ENCODE measurements at regions not wholly inside any gene's neighbourhood (a gene's known extent, or its start where the extent isn't known, plus 50 kb on each side); places are given as distances from the start of the nearest gene placed in this dataset.

DNA sequence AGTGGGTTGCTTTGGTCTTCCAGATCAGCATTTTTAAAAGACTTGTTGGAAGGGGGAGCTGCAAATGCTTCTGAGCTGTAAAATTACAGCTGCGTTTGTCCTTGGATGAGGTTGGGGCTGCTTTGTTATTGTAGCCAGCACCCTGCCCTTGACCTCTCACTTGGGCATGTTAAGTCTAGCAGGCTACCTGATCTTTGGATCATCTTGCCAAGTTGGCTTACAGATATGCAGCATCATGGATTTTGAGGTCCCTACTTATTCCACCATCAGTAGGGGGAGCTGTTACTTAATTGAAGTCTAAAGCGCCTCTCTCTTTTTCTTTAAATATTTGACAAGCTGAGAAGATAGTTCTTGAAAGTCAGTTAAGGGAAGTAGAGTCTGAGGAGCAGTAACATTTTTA is 793.0 kb downstream of the MCTP2 start:
- Mint-ChIP-seq H3K27ac (ENCODE audit: unreplicated experiment) (no peak overlapping the region), H3K27me3 (ENCODE audit: unreplicated experiment) (no peaks in the 10 kb centered on the region), H3K4me1 (ENCODE audit: low read depth, unreplicated experiment) (peaks cover 8% of the 10 kb centered on the region), H3K9me3 (ENCODE audit: low read depth, unreplicated experiment) (no peaks in the 10 kb centered on the region), H3K36me3 (ENCODE audit: insufficient read depth, unreplicated experiment) (no peaks in the 10 kb centered on the region), H3K4me3 (ENCODE audit: low read depth, unreplicated experiment) (no peak overlapping the region)
- peak; percentile 67 for TF ChIP-seq CTCF (IDR thresholded peaks at IDR 0.05; ENCODE audit: unreplicated experiment)
- intact Hi-C loops (cut with micrococcal nuclease; ENCODE audit: unreplicated experiment) = loop anchor here (2.0 kb wide), 1 partner anchor 1868 kb away; no protein-coding TSS in a partner anchor
- CTCF ChIA-PET = interaction anchor here (0.7 to 1.3 kb wide), 5 partner anchors 154 to 1869 kb away, joined by 3 read pairs; no protein-coding TSS in a partner anchor
- peak; percentile 14 for DNase-seq
- no TSS peak for BruUV-seq (replicated peaks)

DNA sequence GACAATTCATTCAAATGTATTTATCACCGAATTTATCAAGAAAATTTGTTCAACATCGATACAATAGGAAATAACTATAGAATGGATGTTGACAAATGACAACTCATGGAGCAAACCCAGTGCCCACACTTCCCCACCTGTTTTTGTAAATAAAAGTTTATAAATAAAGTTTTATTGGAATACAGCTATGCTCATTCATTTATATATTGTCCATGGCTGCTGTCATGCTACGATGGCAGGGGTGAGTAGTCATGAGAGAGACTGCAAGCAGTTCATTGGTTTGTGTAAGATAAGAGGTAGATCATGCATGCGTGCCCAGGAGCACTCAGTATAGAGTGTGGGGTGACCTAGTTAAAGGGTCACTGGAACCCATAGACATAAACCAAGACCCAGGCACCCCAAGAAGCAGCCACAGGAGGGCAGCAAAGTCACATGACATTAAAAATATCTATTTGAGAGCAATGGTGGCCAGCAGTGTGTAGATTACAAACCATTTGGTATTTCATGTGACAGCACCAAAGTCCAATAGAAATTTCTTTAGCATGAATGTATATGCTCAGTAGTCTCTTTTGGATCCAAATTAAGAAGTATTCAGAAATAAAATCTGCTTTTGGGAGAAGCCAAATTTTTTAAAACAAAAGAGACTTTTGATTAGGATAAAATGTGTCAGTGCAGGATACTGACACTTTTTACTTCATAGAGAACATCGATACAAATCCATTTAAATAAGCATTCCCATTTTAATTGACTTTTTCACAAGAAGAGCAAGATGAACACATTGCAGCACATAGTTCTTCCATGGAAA is 794.8 kb downstream of the MCTP2 start:
- peak; percentile 78 for DNase-seq
- CTCF ChIA-PET = interaction anchor here (1.0 kb wide), 2 partner anchors 221 to 1006 kb away, joined by 3 read pairs; no protein-coding TSS in a partner anchor
- Mint-ChIP-seq H3K36me3 (ENCODE audit: insufficient read depth, unreplicated experiment) (no peaks in the 10 kb centered on the region), H3K4me3 (ENCODE audit: low read depth, unreplicated experiment) (no peak overlapping the region), H3K27me3 (ENCODE audit: unreplicated experiment) (no peaks in the 10 kb centered on the region), H3K9me3 (ENCODE audit: low read depth, unreplicated experiment) (no peaks in the 10 kb centered on the region), H3K4me1 (ENCODE audit: low read depth, unreplicated experiment) (peaks cover 7% of the 10 kb centered on the region), H3K27ac (ENCODE audit: unreplicated experiment) (no peak overlapping the region)
- no TSS peak for BruUV-seq (replicated peaks)
- intact Hi-C loops (cut with micrococcal nuclease; ENCODE audit: unreplicated experiment) = loop anchor here (1.0 to 5.0 kb wide), 4 partner anchors 266 to 1867 kb away; no protein-coding TSS in a partner anchor
- peak; percentile 75 for TF ChIP-seq CTCF (IDR thresholded peaks at IDR 0.05; ENCODE audit: unreplicated experiment)

DNA sequence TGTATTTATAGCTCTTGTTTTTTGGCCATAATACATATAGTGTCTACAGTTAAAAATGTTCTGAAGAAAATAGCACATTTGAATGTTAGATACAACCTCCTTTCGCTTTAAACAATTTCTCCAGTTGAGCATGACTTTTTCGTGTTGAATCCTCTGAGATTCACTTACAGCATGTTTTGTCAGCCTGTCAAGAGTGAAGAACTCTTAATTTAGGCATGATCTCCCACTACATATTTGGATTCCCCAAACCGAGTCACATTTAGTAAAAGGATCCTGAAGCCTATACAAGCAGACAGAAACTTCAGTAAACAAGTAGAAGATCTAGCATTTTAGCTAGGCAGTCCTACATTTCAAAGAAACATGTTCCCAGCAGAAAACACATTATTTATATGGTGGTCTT is 796.6 kb downstream of the MCTP2 start:
- peaks cover 7% of the 10 kb centered on the region for H3K4me1 Mint-ChIP-seq (ENCODE audit: low read depth, unreplicated experiment)
- no peaks in the 10 kb centered on the region for H3K9me3 Mint-ChIP-seq (ENCODE audit: low read depth, unreplicated experiment)
- H3K36me3 Mint-ChIP-seq (ENCODE audit: insufficient read depth, unreplicated experiment) = no peaks in the 10 kb centered on the region
- H3K27me3 Mint-ChIP-seq (ENCODE audit: unreplicated experiment) = no peaks in the 10 kb centered on the region
- intact Hi-C loops (cut with micrococcal nuclease; ENCODE audit: unreplicated experiment) = loop anchor here (2.0 to 5.0 kb wide), 2 partner anchors 1327 to 1559 kb away; no protein-coding TSS in a partner anchor
- no peak overlapping the region for H3K27ac Mint-ChIP-seq (ENCODE audit: unreplicated experiment)
- CTCF ChIA-PET = no interaction called here
- no peak overlapping the region for H3K4me3 Mint-ChIP-seq (ENCODE audit: low read depth, unreplicated experiment)
- DNase-seq = no peak
- no peak for TF ChIP-seq CTCF (IDR thresholded peaks at IDR 0.05; ENCODE audit: unreplicated experiment)
- no TSS peak for BruUV-seq (replicated peaks)

DNA sequence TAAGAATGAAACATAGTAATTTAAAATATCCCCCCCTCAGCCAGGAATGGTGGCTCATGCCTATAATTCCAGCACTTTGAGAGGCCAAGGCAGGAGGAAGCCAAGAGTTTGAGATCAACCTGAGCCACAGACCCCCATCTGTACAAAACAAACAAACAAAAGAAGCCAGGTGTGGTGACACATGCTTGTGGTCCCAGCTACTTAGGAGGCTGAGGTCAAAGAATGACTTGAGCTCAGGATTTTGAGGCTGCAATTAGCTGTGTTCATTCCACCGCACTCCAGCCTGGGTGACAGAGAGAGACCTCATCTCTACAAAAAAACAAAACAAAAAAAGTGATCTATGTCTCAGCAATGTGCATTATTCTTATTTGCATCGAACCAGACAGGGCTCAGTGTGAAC is 800.8 kb downstream of the MCTP2 start:
- Mint-ChIP-seq H3K4me1 (ENCODE audit: low read depth, unreplicated experiment) (no peaks in the 10 kb centered on the region), H3K9me3 (ENCODE audit: low read depth, unreplicated experiment) (no peaks in the 10 kb centered on the region), H3K4me3 (ENCODE audit: low read depth, unreplicated experiment) (no peak overlapping the region), H3K27me3 (ENCODE audit: unreplicated experiment) (no peaks in the 10 kb centered on the region), H3K27ac (ENCODE audit: unreplicated experiment) (no peak overlapping the region), H3K36me3 (ENCODE audit: insufficient read depth, unreplicated experiment) (no peaks in the 10 kb centered on the region)
- intact Hi-C loops (cut with micrococcal nuclease; ENCODE audit: unreplicated experiment) = no loop called here
- no peak for DNase-seq
- CTCF ChIA-PET = interaction anchor here (0.7 kb wide), 1 partner anchor 326 kb away, joined by 3 read pairs; no protein-coding TSS in a partner anchor
- no peak for TF ChIP-seq CTCF (IDR thresholded peaks at IDR 0.05; ENCODE audit: unreplicated experiment)
- no TSS peak for BruUV-seq (replicated peaks)

Data from Calu3 (cell line).